H1 (cell line): ENCODE measurements at regions not wholly inside any gene's neighbourhood (a gene's known extent, or its start where the extent isn't known, plus 50 kb on each side); places are given as distances from the start of the nearest gene placed in this dataset.

Experiments
- CTCF ChIA-PET: fragments of 300-600 bp; sonication (Branson Sonifier 250); formaldehyde crosslinking; loops from one replicate; lab custom pipeline; 2021; ENCODE audit not compliant: partially characterized antibody; lab: Charles Lee
- POLR2A ChIA-PET: fragments of 300-600 bp; sonication (Branson Sonifier 250); formaldehyde crosslinking; loops from one replicate; lab custom pipeline; 2021; ENCODE audit warnings: inconsistent platforms; ENCODE audit not compliant: partially characterized antibody; lab: Charles Lee
- DNase-seq, 2 experiments: peaks; one replicate each; pipeline versions ENCODE4 v3.0.0 to v3.0.0-alpha.2; 2010 to 2022; ENCODE audit warnings: low spot score in 2 of 2, low read depth in 1 of 2, mixed read lengths in 1 of 2
- FAIRE-seq: peaks from 2 replicates; lab custom pipeline; 2011; peaks lifted over from hg19 to GRCh38; lab: Jason Lieb, UNC
- H2AFZ ChIP-seq: 2 replicates; pipeline ENCODE4 v1.8.1; 2012; ENCODE audit warnings: low read length, inconsistent platforms
- H2AK5ac ChIP-seq: 2 replicates; pipeline ENCODE4 v1.6.1; 2013; ENCODE audit warnings: low read depth, low read length
- H2BK120ac ChIP-seq: replicated peaks from 2 replicates; pipeline ENCODE3; 2013; ENCODE audit warnings: low read depth, low read length, inconsistent platforms
- H2BK12ac ChIP-seq: 2 replicates; pipeline ENCODE4 v1.6.1; 2013; ENCODE audit warnings: low read depth, low read length
- H2BK15ac ChIP-seq: 2 replicates; pipeline ENCODE4 v1.6.1; 2013; ENCODE audit warnings: low read length
- H2BK20ac ChIP-seq: 2 replicates; pipeline ENCODE4 v1.6.1; 2013; ENCODE audit warnings: low read length
- H2BK5ac ChIP-seq: 2 replicates; pipeline ENCODE4 v1.6.1; 2013; ENCODE audit warnings: low read depth, low read length
- H3K14ac ChIP-seq: 2 replicates; pipeline ENCODE4 v1.6.1; 2013; ENCODE audit warnings: inconsistent platforms; ENCODE audit not compliant: insufficient read length
- H3K18ac ChIP-seq: 2 replicates; pipeline ENCODE4 v1.6.1; 2013; ENCODE audit warnings: low read length; ENCODE audit errors: extremely low read depth
- H3K23ac ChIP-seq: 2 replicates; pipeline ENCODE4 v1.6.1; 2013; ENCODE audit warnings: inconsistent platforms; ENCODE audit not compliant: insufficient read length
- H3K23me2 ChIP-seq: 2 replicates; pipeline ENCODE4 v1.6.1; 2013; ENCODE audit warnings: low read depth, low read length
- H3K27ac ChIP-seq: 2 replicates; pipeline ENCODE4 v1.6.1; 2011; ENCODE audit warnings: low read depth, low read length, inconsistent platforms
- H3K27me3 ChIP-seq, 4 experiments: replicated peaks in 1 of 4; 1 replicate in 1 of 4; 2 replicates in 3 of 4; pipeline versions ENCODE4 v1.6.1 to v1.8.1; 2011 to 2013; ENCODE audit warnings: low read length in 3 of 4, mild to moderate bottlenecking in 3 of 4, inconsistent platforms in 2 of 4, mixed read lengths in 2 of 4, moderate library complexity in 1 of 4; ENCODE audit not compliant: control insufficient read depth in 3 of 4, insufficient read depth in 3 of 4; ENCODE audit errors: extremely low read depth in 1 of 4
- H3K36me3 ChIP-seq, 4 experiments: 2 replicates each; pipeline versions ENCODE4 v1.6.1 to v1.8.1; 2011 to 2013; ENCODE audit warnings: mild to moderate bottlenecking in 4 of 4, low read length in 3 of 4, moderate library complexity in 2 of 4, control low read depth in 1 of 4, inconsistent platforms in 1 of 4; ENCODE audit not compliant: insufficient read depth in 4 of 4, control insufficient read depth in 2 of 4
- H3K4ac ChIP-seq: replicated peaks from 2 replicates; pipeline ENCODE3; 2013; ENCODE audit warnings: low read length, low read depth, mixed read lengths, inconsistent platforms; ENCODE audit not compliant: insufficient read length
- H3K4me1 ChIP-seq, 4 experiments: replicated peaks in 1 of 4; 1 replicate in 1 of 4; 2 replicates in 3 of 4; pipeline versions ENCODE4 v1.6.1 to v1.8.1; 2011 to 2013; ENCODE audit warnings: low read length in 3 of 4, inconsistent platforms in 2 of 4, mixed read lengths in 1 of 4; ENCODE audit not compliant: insufficient read depth in 4 of 4, control insufficient read depth in 3 of 4
- H3K4me2 ChIP-seq, 2 experiments: 2 replicates each; pipeline versions ENCODE4 v1.6.1 to v1.8.1; 2011 to 2013; ENCODE audit warnings: low read depth in 2 of 2, low read length in 2 of 2, control low read depth in 1 of 2, inconsistent platforms in 1 of 2, mild to moderate bottlenecking in 1 of 2; ENCODE audit not compliant: insufficient read depth in 1 of 2
- H3K4me3 ChIP-seq, 4 experiments: fragments of 200-600, 300-600 bp in 1 of 4; sonication (generic), shearing (Covaris generic), sonication (Bioruptor Twin) in 1 of 4; 2 replicates each; pipeline versions ENCODE4 v1.5.1 to v1.8.1; 2011 to 2016; ENCODE audit warnings: low read length in 4 of 4, low read depth in 3 of 4, control low read depth in 2 of 4, inconsistent platforms in 2 of 4, mild to moderate bottlenecking in 2 of 4, mixed read lengths in 1 of 4, moderate library complexity in 1 of 4; ENCODE audit not compliant: insufficient read depth in 2 of 4; ENCODE audit errors: extremely low read depth in 1 of 4
- H3K56ac ChIP-seq: replicated peaks from 2 replicates; pipeline ENCODE3; 2013; ENCODE audit warnings: low read depth, mild to moderate bottlenecking, mixed read lengths, low read length, inconsistent platforms; ENCODE audit not compliant: insufficient read length
- H3K79me1 ChIP-seq: 2 replicates; pipeline ENCODE4 v1.6.1; 2013; ENCODE audit warnings: low read depth, low read length, control low read depth
- H3K79me2 ChIP-seq, 2 experiments: 2 replicates each; pipeline versions ENCODE4 v1.6.1 to v1.8.1; 2012 to 2013; ENCODE audit warnings: low read length in 2 of 2, mild to moderate bottlenecking in 2 of 2, inconsistent platforms in 1 of 2; ENCODE audit not compliant: insufficient read depth in 2 of 2, control insufficient read depth in 1 of 2
- H3K9ac ChIP-seq, 4 experiments: replicated peaks in 1 of 4; 1 replicate in 1 of 4; 2 replicates in 3 of 4; pipeline versions ENCODE4 v1.6.1 to v1.8.1; 2011 to 2013; ENCODE audit warnings: low read depth in 3 of 4, low read length in 3 of 4, control low read depth in 2 of 4, mild to moderate bottlenecking in 2 of 4, moderate library complexity in 2 of 4, inconsistent platforms in 1 of 4; ENCODE audit errors: extremely low read depth in 1 of 4
- H3K9me3 ChIP-seq, 2 experiments: 2 replicates each; pipeline versions ENCODE4 v1.6.1 to v1.8.1; 2012 to 2013; ENCODE audit warnings: mild to moderate bottlenecking in 2 of 2, moderate library complexity in 2 of 2, control low read depth in 1 of 2, inconsistent platforms in 1 of 2, low read depth in 1 of 2, low read length in 1 of 2, mixed read lengths in 1 of 2; ENCODE audit not compliant: insufficient read depth in 2 of 2
- H4K20me1 ChIP-seq, 2 experiments: replicated peaks in 1 of 2; 2 replicates each; pipeline versions ENCODE3 to v1.8.1; 2011 to 2013; ENCODE audit warnings: inconsistent platforms in 2 of 2, low read length in 2 of 2, mild to moderate bottlenecking in 1 of 2; ENCODE audit not compliant: insufficient read depth in 2 of 2, control insufficient read depth in 1 of 2
- H4K5ac ChIP-seq: 2 replicates; pipeline ENCODE4 v1.6.1; 2013; ENCODE audit warnings: low read length, low read depth, mixed read lengths, inconsistent platforms; ENCODE audit not compliant: insufficient read length
- H4K8ac ChIP-seq: 2 replicates; pipeline ENCODE4 v1.8.0; 2013; ENCODE audit warnings: mild to moderate bottlenecking, moderate library complexity, low read length, inconsistent platforms; ENCODE audit not compliant: insufficient read depth; ENCODE audit errors: extremely low read depth
- H4K91ac ChIP-seq: replicated peaks from 2 replicates; pipeline ENCODE3; 2013; ENCODE audit warnings: low read length, mixed read lengths, inconsistent platforms; ENCODE audit not compliant: insufficient read length
- BACH1 ChIP-seq: IDR thresholded peaks from 2 replicates; pipeline ENCODE4 v1.6.1; 2012; ENCODE audit warnings: low read length, improper control_type of control experiment
- CHD2 ChIP-seq: IDR thresholded peaks from 2 replicates; pipeline ENCODE4 v1.6.1; 2012; ENCODE audit warnings: low read length, improper control_type of control experiment
- CTBP2 ChIP-seq: IDR thresholded peaks from 2 replicates; pipeline ENCODE4 v1.7.0; 2011; ENCODE audit warnings: borderline replicate concordance, mild to moderate bottlenecking, moderate library complexity, mixed read lengths, low read length; ENCODE audit not compliant: insufficient read depth, insufficient read length
- EGR1 ChIP-seq: IDR thresholded peaks from 2 replicates; pipeline ENCODE4 v1.6.1; 2011; ENCODE audit warnings: low read depth, low read length, borderline replicate concordance
- GTF2F1 ChIP-seq: IDR thresholded peaks from 2 replicates; pipeline ENCODE4 v1.6.1; 2012; ENCODE audit warnings: low read depth, low read length, improper control_type of control experiment, borderline replicate concordance
- KDM1A ChIP-seq: fragments of 200-600, 300-600 bp; sonication (generic); IDR thresholded peaks from 2 replicates; pipeline ENCODE4 v1.7.1; 2016; ENCODE audit warnings: mild to moderate bottlenecking, low read length, borderline replicate concordance
- RXRA ChIP-seq: IDR thresholded peaks from 2 replicates; pipeline ENCODE4 v1.6.1; 2011; ENCODE audit warnings: low read depth, mild to moderate bottlenecking, low read length, moderate library complexity; ENCODE audit not compliant: insufficient read depth
- SP1 ChIP-seq: IDR thresholded peaks from 2 replicates; pipeline ENCODE4 v1.6.1; 2011; ENCODE audit warnings: low read depth, low read length
- SP2 ChIP-seq: IDR thresholded peaks from 2 replicates; pipeline ENCODE4 v1.6.1; 2012; ENCODE audit warnings: mild to moderate bottlenecking, low read length, inconsistent platforms
- SP4 ChIP-seq: IDR thresholded peaks from 2 replicates; pipeline ENCODE4 v1.6.1; 2012; ENCODE audit warnings: low read length, inconsistent platforms
- TEAD4 ChIP-seq: IDR thresholded peaks from 2 replicates; pipeline ENCODE4 v1.6.1; 2012; ENCODE audit warnings: low read depth, low read length, inconsistent platforms, mixed read lengths
- WGBS, 2 experiments: shearing (Covaris generic) in 1 of 2; methylation state at CpG; one replicate each; pipeline versions ENCODE4 v1.1.6 to v1.1.7; 2013 to 2015; ENCODE audit warnings: low lambda C conversion rate in 2 of 2, mixed read lengths in 2 of 2, inconsistent platforms in 1 of 2, low coverage in 1 of 2, missing lambda C conversion rate in 1 of 2; ENCODE audit not compliant: insufficient replicate concordance in 2 of 2, insufficient coverage in 1 of 2, insufficient read length in 1 of 2; ENCODE audit errors: extremely low coverage in 1 of 2, missing lambda C conversion rate in 1 of 2; 5-methylcytosine and 5-hydroxymethylcytosine counted together

- 87% methylated on average over 8 of the region's 8 CpGs; no CpG with 5 or more reads in 1 of the 2 experiments for WGBS, 2 experiments
- FAIRE-seq (no peak), DNase-seq (no peak)
- H2BK15ac ChIP-seq: no peak overlapping the region
- POLR2A ChIA-PET: no interaction called here
- H3K4ac ChIP-seq: no peak overlapping the region
- H4K8ac ChIP-seq: no peak overlapping the region
- H3K79me1 ChIP-seq: no peaks in the 10 kb centered on the region
- H3K23me2 ChIP-seq: no peaks in the 10 kb centered on the region
- H2BK20ac ChIP-seq: no peak overlapping the region
- no peak overlapping the region for H3K14ac ChIP-seq
- no peak overlapping the region for H2BK5ac ChIP-seq
- H2BK12ac ChIP-seq: no peak overlapping the region
- H3K27ac ChIP-seq: no peak overlapping the region
- no peak overlapping the region for H2BK120ac ChIP-seq
- CTCF ChIA-PET: no interaction called here
- H2AFZ ChIP-seq: no peak overlapping the region
- H3K9me3 ChIP-seq: no peaks in the 10 kb centered on the region
- no peaks in the 10 kb centered on the region for H4K20me1 ChIP-seq
- TF ChIP-seq TEAD4 (no peak), CHD2 (no peak), SP4 (no peak), GTF2F1 (no peak), EGR1 (no peak), SP2 (no peak), CTBP2 (no peak), SP1 (no peak), KDM1A (no peak), BACH1 (no peak), RXRA (no peak)
- no peaks in the 10 kb centered on the region for H3K4me1 ChIP-seq
- H3K27me3 ChIP-seq: no peaks in the 10 kb centered on the region
- H3K18ac ChIP-seq: no peak overlapping the region
- no peak overlapping the region for H3K56ac ChIP-seq
- no peak overlapping the region for H4K91ac ChIP-seq
- no peak overlapping the region for H4K5ac ChIP-seq
- H3K9ac ChIP-seq: no peak overlapping the region
- no peak overlapping the region for H2AK5ac ChIP-seq
- no peak overlapping the region for H3K4me2 ChIP-seq
- H3K79me2 ChIP-seq: no peaks in the 10 kb centered on the region
- H3K4me3 ChIP-seq: no peak overlapping the region
- H3K36me3 ChIP-seq: no peaks in the 10 kb centered on the region
- H3K23ac ChIP-seq: no peak overlapping the region
These were observed 472.6 kb upstream of the NETO1 start for GRCh38 chr18:73340135-73340977.
